Heart right ventricle (tissue), 16 donors: ENCODE measurements at regions not wholly inside any gene's neighbourhood (a gene's known extent, or its start where the extent isn't known, plus 50 kb on each side); places are given as distances from the start of the nearest gene placed in this dataset.

Source experiments
- ATAC-seq, 8 donors: fragments of 200-7000 bp; cut with Tn5 transposase; one replicate each; pipeline ENCODE4 v1.9.1; 2020; ENCODE audit warnings: mild to moderate bottlenecking in 8 of 8, moderate library complexity in 8 of 8, moderate number of reproducible peaks in 1 of 8
- DNase-seq, 2 donors: peaks; one replicate each; pipeline ENCODE4 v3.0.0-alpha.2; 2020
- H3K27ac ChIP-seq, 10 donors: fragments of 200-600 bp; sonication (generic) in 2 of 10; one replicate each; pipeline versions ENCODE4 v1.5.0 to v1.8.0; 2020 to 2022; ENCODE audit warnings: mild to moderate bottlenecking in 3 of 10
- H3K27me3 ChIP-seq, 7 donors: fragments of 200-600 bp; one replicate each; pipeline ENCODE4 v1.8.0; 2021 to 2022; ENCODE audit warnings: mild to moderate bottlenecking in 2 of 7
- H3K36me3 ChIP-seq, 9 donors: fragments of 200-600 bp; sonication (generic) in 1 of 9; one replicate each; pipeline versions ENCODE4 v1.5.0 to v1.8.0; 2020 to 2022; ENCODE audit warnings: mild to moderate bottlenecking in 2 of 9
- H3K4me1 ChIP-seq, 9 donors: fragments of 200-600 bp; sonication (generic) in 1 of 9; one replicate each; pipeline versions ENCODE4 v1.5.0 to v1.8.0; 2020 to 2022; ENCODE audit warnings: mild to moderate bottlenecking in 4 of 9
- H3K4me3 ChIP-seq, 10 donors: fragments of 200-600 bp; sonication (generic) in 2 of 10; one replicate each; pipeline versions ENCODE4 v1.5.0 to v1.8.0; 2020 to 2022; ENCODE audit warnings: mild to moderate bottlenecking in 7 of 10, moderate library complexity in 2 of 10
- H3K9me3 ChIP-seq, 11 donors: fragments of 200-600 bp in 10 of 11; sonication (generic) in 2 of 11; one replicate each; pipeline versions ENCODE4 v1.5.0 to v1.8.0; 2013 to 2022; ENCODE audit warnings: mild to moderate bottlenecking in 2 of 11, control low read depth in 1 of 11, moderate library complexity in 1 of 11
- WGBS, 2 donors: extraction: QIAGEN DNeasy Blood & Tissue Kit; methylation state at CpG; one replicate each; pipeline ENCODE4 v1.1.7; 2013; ENCODE audit warnings: inconsistent platforms in 1 of 2; 5-methylcytosine and 5-hydroxymethylcytosine counted together
- intact Hi-C, 10 donors: fragments of 100-400 bp; cut with DNase I; formaldehyde crosslinking; loops; one replicate each; pipeline versions ENCODE4 v1.11.1 to v1.14.2; 2022
- TF ChIP-seq, protein P1 (sequence below), 9 donors: fragments of 200-600 bp; sonication (generic) in 2 of 9; IDR thresholded peaks; one replicate each; pipeline versions ENCODE4 v1.5.0 to v1.8.0; 2021 to 2022; ENCODE audit warnings: antibody characterized with exemption in 9 of 9, mild to moderate bottlenecking in 5 of 9, moderate library complexity in 1 of 9
- donor health status: Arrhythmogenic right ventricular cardiomyopathy.
- donor health status: ischemic (EF 13 %, LVEDD 7.1; RV severe dilation, severe dysfunction).
- donor health status: healthy with polysubstance abuse.
- donor health status: DM: no; HTN: yes; CAD: no.
- donor health status: DM: no; HTN: no; CAD: no.
- donor health status: ischemic (EF 25% LVEDD 6.9; RV normal size, moderate dysfunction).
- donor health status: ischemic (EF 25% LVEDD 5.7; RV mildly dilated, moderate dysfunction).
- donor health status: healthy.
- donor health status: DM: yes; HTN: yes; CAD: no.
- donor health status: Ischemic cardiomyopathy.
- donor health status: ischemic (EF 35%, LVEDD 5.7; RV mildly dilated, moderate dysfunction).
- donor health status: nonischemic (EF 11% LVEDD 7.7; RV severe dilation, severe dysfunction).
- donor health status: DM: yes; HTN: yes; CAD: no.
- donor health status: PGD.
- donor health status: ischemic (EF 29% LVEDD 5.4; RV normal size, mild dysfunction).
- donor health status: nonischemic (EF 23%, LVEDD 6.1; RV moderate dilation, normal function).

GRCh38 chr3:74295479-74295878, 319.0 kb downstream of the CNTN3 start:
- WGBS, 2 donors = 84 to 86% methylated on average over 1 of the region's 1 CpG
- DNase-seq (no peak), ATAC-seq (no peak)
- TF ChIP-seq, protein P1, sequence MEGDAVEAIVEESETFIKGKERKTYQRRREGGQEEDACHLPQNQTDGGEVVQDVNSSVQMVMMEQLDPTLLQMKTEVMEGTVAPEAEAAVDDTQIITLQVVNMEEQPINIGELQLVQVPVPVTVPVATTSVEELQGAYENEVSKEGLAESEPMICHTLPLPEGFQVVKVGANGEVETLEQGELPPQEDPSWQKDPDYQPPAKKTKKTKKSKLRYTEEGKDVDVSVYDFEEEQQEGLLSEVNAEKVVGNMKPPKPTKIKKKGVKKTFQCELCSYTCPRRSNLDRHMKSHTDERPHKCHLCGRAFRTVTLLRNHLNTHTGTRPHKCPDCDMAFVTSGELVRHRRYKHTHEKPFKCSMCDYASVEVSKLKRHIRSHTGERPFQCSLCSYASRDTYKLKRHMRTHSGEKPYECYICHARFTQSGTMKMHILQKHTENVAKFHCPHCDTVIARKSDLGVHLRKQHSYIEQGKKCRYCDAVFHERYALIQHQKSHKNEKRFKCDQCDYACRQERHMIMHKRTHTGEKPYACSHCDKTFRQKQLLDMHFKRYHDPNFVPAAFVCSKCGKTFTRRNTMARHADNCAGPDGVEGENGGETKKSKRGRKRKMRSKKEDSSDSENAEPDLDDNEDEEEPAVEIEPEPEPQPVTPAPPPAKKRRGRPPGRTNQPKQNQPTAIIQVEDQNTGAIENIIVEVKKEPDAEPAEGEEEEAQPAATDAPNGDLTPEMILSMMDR (IDR thresholded peaks at IDR 0.05) = no peak
- H3K4me3 ChIP-seq = no peak overlapping the region
- no peak overlapping the region for H3K27ac ChIP-seq
- no peaks in the 10 kb centered on the region for H3K27me3 ChIP-seq
- H3K36me3 ChIP-seq = no peaks in the 10 kb centered on the region
- peaks cover 0 to 7% (median 0%) of the 10 kb centered on the region in 11 donors for H3K9me3 ChIP-seq
- no peaks in the 10 kb centered on the region for H3K4me1 ChIP-seq
- intact Hi-C loops = no loop called here

DNA sequence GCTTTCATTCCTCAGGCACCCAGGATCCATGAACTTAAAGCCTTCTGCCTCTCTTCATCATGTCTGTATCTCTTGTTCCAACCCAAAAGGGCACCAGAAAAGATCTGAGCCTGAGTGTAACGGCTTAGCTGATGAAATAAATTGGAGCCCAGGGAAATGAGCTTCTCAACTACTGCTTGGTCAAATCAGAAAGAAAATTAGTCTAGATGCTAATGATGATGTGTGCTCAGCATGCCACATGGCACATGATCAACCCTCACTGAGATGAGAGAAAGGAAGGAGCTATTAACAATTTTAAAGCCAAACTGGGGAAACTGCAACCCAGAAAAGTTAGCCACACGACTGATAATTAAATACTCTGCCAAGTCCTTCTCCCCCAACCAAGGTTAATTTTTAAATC, 325.7 kb downstream of the CNTN3 start:
- intact Hi-C loops = no loop called here
- Histone ChIP-seq H3K36me3 (no peaks in the 10 kb centered on the region), H3K27ac (no peak overlapping the region), H3K27me3 (no peaks in the 10 kb centered on the region), H3K4me1 (no peaks in the 10 kb centered on the region), H3K4me3 (no peak overlapping the region), H3K9me3 (peaks cover 0 to 7% (median 0%) of the 10 kb centered on the region in 11 donors)
- TF ChIP-seq, protein P1 (IDR thresholded peaks at IDR 0.05) = no peak
- WGBS, 2 donors = 53 to 65% methylated on average over 2 of the region's 2 CpGs
- ATAC-seq (no peak), DNase-seq (no peak)

- no peak for ATAC-seq
These were observed 326.9 kb downstream of the CNTN3 start for GRCh38 chr3:74287557-74287956.

DNA sequence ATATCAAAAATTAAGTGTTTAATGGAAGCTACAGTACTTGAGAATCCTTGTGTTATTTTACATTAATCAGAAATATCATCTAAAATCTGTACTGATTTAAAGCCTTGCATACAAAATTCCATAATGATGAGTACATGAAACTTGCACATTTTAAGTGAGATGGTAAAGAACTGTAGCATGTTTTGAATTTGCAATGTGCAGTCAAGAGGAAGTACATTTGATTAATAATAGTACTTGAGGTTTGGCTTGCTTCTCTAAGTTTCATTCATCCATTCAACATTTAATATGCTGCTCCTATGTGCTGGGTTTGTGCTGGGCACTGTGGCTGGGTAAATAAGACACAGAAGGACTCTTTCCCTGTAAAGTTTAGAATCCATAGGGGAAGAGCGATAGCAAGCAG, 332.3 kb downstream of the CNTN3 start:
- TF ChIP-seq, protein P1 (IDR thresholded peaks at IDR 0.05) = no peak
- no peaks in the 10 kb centered on the region for H3K36me3 ChIP-seq
- no peaks in the 10 kb centered on the region for H3K4me1 ChIP-seq
- intact Hi-C loops = no loop called here
- peaks cover 0 to 21% (median 0%) of the 10 kb centered on the region in 11 donors for H3K9me3 ChIP-seq
- no peaks in the 10 kb centered on the region for H3K27me3 ChIP-seq
- DNase-seq = no peak
- no peak overlapping the region for H3K4me3 ChIP-seq
- 92 to 94% methylated on average over 1 of the region's 1 CpG for WGBS, 2 donors
- ATAC-seq = no peak
- H3K27ac ChIP-seq = no peak overlapping the region

More at GRCh38 chr3:74287557-74287956, 326.9 kb downstream of the CNTN3 start:
- no peaks in the 10 kb centered on the region for H3K36me3 ChIP-seq
- H3K4me1 ChIP-seq = no peaks in the 10 kb centered on the region
- 76 to 85% methylated on average over 1 of the region's 1 CpG for WGBS, 2 donors
- no peak overlapping the region for H3K4me3 ChIP-seq
- H3K9me3 ChIP-seq = peaks cover 0 to 7% (median 0%) of the 10 kb centered on the region in 11 donors
- H3K27me3 ChIP-seq = no peaks in the 10 kb centered on the region
- TF ChIP-seq, protein P1 (IDR thresholded peaks at IDR 0.05) = no peak
- no peak overlapping the region for H3K27ac ChIP-seq
- intact Hi-C loops = no loop called here
- no peak for DNase-seq
